ENCODE measurements at regions not wholly inside any gene's neighbourhood (a gene's known extent, or its start where the extent isn't known, plus 50 kb on each side); places are given as distances from the start of the nearest gene placed in this dataset.
"Not testable (repeated sequence)": the region's sequence is repeated elsewhere in the genome, so short reads cannot be mapped to it uniquely, and the experiment has no call there.

GRCh38 chr10:108601851-108602250 lies 1321.5 kb downstream of the XPNPEP1 start:
- DNase-seq = no peak
- no peak overlapping the region for H3K27ac ChIP-seq (ENCODE audit: insufficient read length, low read depth, low read length)
- Mint-ChIP-seq H3K27me3 (ENCODE audit: low read depth) (peaks cover 51% of the 10 kb centered on the region), H3K27ac (no peak overlapping the region), H3K36me3 (ENCODE audit: insufficient read depth in 1 of 3, low read depth in 3 of 3) (peaks cover 0 to 3% (median 3%) of the 10 kb centered on the region in 3 experiments; a peak in 2 of 7 replicates), H3K4me3 (no peak overlapping the region), H3K9me3 (peaks cover 6 to 8% of the 10 kb centered on the region in 2 experiments; a peak in 4 of 5 replicates), H3K4me1 (peaks cover 34 to 40% of the 10 kb centered on the region in 2 experiments)
- peaks cover 6% of the 10 kb centered on the region for H3K4me1 ChIP-seq (ENCODE audit: insufficient read depth, low read length)
- H3K27me3 ChIP-seq (ENCODE audit: insufficient read depth, low read length) = peaks cover 44% of the 10 kb centered on the region
- no peak overlapping the region for H4K91ac ChIP-seq (ENCODE audit: insufficient read length, low read depth, low read length)
- no peak overlapping the region for H2BK120ac ChIP-seq (ENCODE audit: low read depth, low read length, poor library complexity, severe bottlenecking)
- no peaks in the 10 kb centered on the region for H3K9me3 ChIP-seq (ENCODE audit: control insufficient read depth, low read depth, low read length)
- no peak overlapping the region for H2BK15ac ChIP-seq (ENCODE audit: low read depth, low read length)
- H2BK5ac ChIP-seq (ENCODE audit: insufficient read length, low read length) = no peak overlapping the region
- no peak overlapping the region for H4K8ac ChIP-seq (replicated peaks; ENCODE audit: insufficient read length, low read depth, low read length)
- no peak for TF ChIP-seq CTCF (conservative IDR thresholded peaks at IDR 0.05)
- H3K23ac ChIP-seq (ENCODE audit: insufficient read length, low read depth, low read length) = no peak overlapping the region
- WGBS (ENCODE audit: extremely low coverage, insufficient read length, low lambda C conversion rate) = no CpG with 5 or more reads among the region's 2 CpGs
- H4K5ac ChIP-seq (ENCODE audit: insufficient read length, low read depth, low read length) = no peak overlapping the region
- no peak overlapping the region for H3K56ac ChIP-seq (ENCODE audit: insufficient read length, low read depth, low read length)
- H2BK12ac ChIP-seq (ENCODE audit: insufficient read length, low read depth, low read length) = no peak overlapping the region
- H3K9ac ChIP-seq (ENCODE audit: extremely low read depth, insufficient read length, low read length) = no peak overlapping the region
- H3K79me2 ChIP-seq (ENCODE audit: insufficient read depth, low read length) = no peaks in the 10 kb centered on the region
- no peak overlapping the region for H2BK20ac ChIP-seq (ENCODE audit: low read depth, low read length, poor library complexity, severe bottlenecking)
- no peak overlapping the region for H3T11ph ChIP-seq (ENCODE audit: low read length)
- no peak overlapping the region for H3K4me2 ChIP-seq (ENCODE audit: insufficient read depth, insufficient read length, low read length)
- no peaks in the 10 kb centered on the region for H3K23me2 ChIP-seq (ENCODE audit: insufficient read length, low read depth, low read length, poor library complexity, severe bottlenecking)
- H3K14ac ChIP-seq (ENCODE audit: insufficient read depth, low read length) = no peak overlapping the region
- no peak overlapping the region for H2AK5ac ChIP-seq (ENCODE audit: insufficient read length, low read length)
- no peaks in the 10 kb centered on the region for H4K20me1 ChIP-seq (ENCODE audit: control insufficient read depth, insufficient read depth, insufficient read length)
- H3K18ac ChIP-seq (ENCODE audit: insufficient read length, low read depth, low read length) = no peak overlapping the region
- H3K4ac ChIP-seq (ENCODE audit: low read depth, low read length) = no peak overlapping the region
- no peak overlapping the region for H2AFZ ChIP-seq (ENCODE audit: low read length)
- no peaks in the 10 kb centered on the region for H3K79me1 ChIP-seq (ENCODE audit: insufficient read depth, low read depth, low read length, poor library complexity, severe bottlenecking)

GRCh38 chr10:108600511-108600910 lies 1322.8 kb downstream of the XPNPEP1 start:
- not testable (repeated sequence) for H4K8ac ChIP-seq (replicated peaks; ENCODE audit: insufficient read length, low read depth, low read length); H3K23me2 ChIP-seq (ENCODE audit: insufficient read length, low read depth, low read length, poor library complexity, severe bottlenecking); H3K36me3 Mint-ChIP-seq (ENCODE audit: insufficient read depth in 1 of 3, low read depth in 3 of 3); H3K9me3 ChIP-seq (ENCODE audit: control insufficient read depth, low read depth, low read length); H3K9me3 Mint-ChIP-seq; H2BK15ac ChIP-seq (ENCODE audit: low read depth, low read length); H3K18ac ChIP-seq (ENCODE audit: insufficient read length, low read depth, low read length); H2BK120ac ChIP-seq (ENCODE audit: low read depth, low read length, poor library complexity, severe bottlenecking); H3K23ac ChIP-seq (ENCODE audit: insufficient read length, low read depth, low read length); H3K79me2 ChIP-seq (ENCODE audit: insufficient read depth, low read length); H2AFZ ChIP-seq (ENCODE audit: low read length); H3K4me2 ChIP-seq (ENCODE audit: insufficient read depth, insufficient read length, low read length); H4K20me1 ChIP-seq (ENCODE audit: control insufficient read depth, insufficient read depth, insufficient read length); H2AK5ac ChIP-seq (ENCODE audit: insufficient read length, low read length); H4K91ac ChIP-seq (ENCODE audit: insufficient read length, low read depth, low read length); H3K4ac ChIP-seq (ENCODE audit: low read depth, low read length); H3K9ac ChIP-seq (ENCODE audit: extremely low read depth, insufficient read length, low read length); H2BK5ac ChIP-seq (ENCODE audit: insufficient read length, low read length); DNase-seq; H2BK12ac ChIP-seq (ENCODE audit: insufficient read length, low read depth, low read length); H4K5ac ChIP-seq (ENCODE audit: insufficient read length, low read depth, low read length); H3K79me1 ChIP-seq (ENCODE audit: insufficient read depth, low read depth, low read length, poor library complexity, severe bottlenecking); H3K4me3 Mint-ChIP-seq; H3K56ac ChIP-seq (ENCODE audit: insufficient read length, low read depth, low read length); H3K4me1 ChIP-seq (ENCODE audit: insufficient read depth, low read length); H2BK20ac ChIP-seq (ENCODE audit: low read depth, low read length, poor library complexity, severe bottlenecking); H3T11ph ChIP-seq (ENCODE audit: low read length); H3K14ac ChIP-seq (ENCODE audit: insufficient read depth, low read length); H3K27ac ChIP-seq (ENCODE audit: insufficient read length, low read depth, low read length); H3K27ac Mint-ChIP-seq
- H3K27me3 Mint-ChIP-seq (ENCODE audit: low read depth) = peaks cover 64% of the 10 kb centered on the region
- WGBS (ENCODE audit: extremely low coverage, insufficient read length, low lambda C conversion rate) = no CpG with 5 or more reads among the region's 4 CpGs
- H3K27me3 ChIP-seq (ENCODE audit: insufficient read depth, low read length) = peaks cover 47% of the 10 kb centered on the region
- peaks cover 34 to 43% of the 10 kb centered on the region in 2 experiments for H3K4me1 Mint-ChIP-seq

All from H9 (cell line).